22Rv1 (cell line): ENCODE measurements at regions not wholly inside any gene's neighbourhood (a gene's known extent, or its start where the extent isn't known, plus 50 kb on each side); places are given as distances from the start of the nearest gene placed in this dataset.
"Not testable (repeated sequence)": the region's sequence is repeated elsewhere in the genome, so short reads cannot be mapped to it uniquely, and the experiment has no call there.

Experiments used
- CTCF ChIP-seq: fragments of 450-650 bp; IDR thresholded peaks from 2 replicates; pipeline ENCODE4 v1.5.1; 2017; ENCODE audit warnings: mild to moderate bottlenecking
- ZFX ChIP-seq: fragments of 450-650 bp; IDR thresholded peaks from 2 replicates; pipeline ENCODE4 v1.6.1; 2017; ENCODE audit warnings: antibody characterized with exemption, borderline replicate concordance

- not testable (repeated sequence) for TF ChIP-seq CTCF, ZFX
These were observed 59.5 kb upstream of the FRG1 start for GRCh38 chr4:189881190-189881589.
